Activated CD4-positive, alpha-beta T cell treated with anti-CD3 and anti-CD28 coated beads, Interleukin-2, amount 10 ng/mL, durations not matched to agents 24 days and 14 days (primary cell): ENCODE measurements at regions not wholly inside any gene's neighbourhood (a gene's known extent, or its start where the extent isn't known, plus 50 kb on each side); places are given as distances from the start of the nearest gene placed in this dataset.

Experiments used
- DNase-seq: peaks from one replicate; pipeline ENCODE4 v3.0.0; 2022
- H3K27ac Mint-ChIP-seq: one replicate; pipeline ENCODE4 v1.8.0; 2022; ENCODE audit warnings: mild to moderate bottlenecking, mixed read lengths
- H3K27me3 Mint-ChIP-seq: one replicate; pipeline ENCODE4 v1.8.0; 2022; ENCODE audit warnings: mixed read lengths
- H3K36me3 Mint-ChIP-seq: one replicate; pipeline ENCODE4 v1.8.0; 2022; ENCODE audit warnings: low read depth, mild to moderate bottlenecking, mixed read lengths
- H3K4me1 Mint-ChIP-seq: one replicate; pipeline ENCODE4 v1.8.0; 2021; ENCODE audit warnings: mixed read lengths
- H3K4me3 Mint-ChIP-seq: one replicate; pipeline ENCODE4 v1.8.0; 2022; ENCODE audit warnings: mild to moderate bottlenecking, moderate library complexity, mixed read lengths
- H3K9me3 Mint-ChIP-seq: one replicate; pipeline ENCODE4 v1.8.0; 2021; ENCODE audit warnings: mixed read lengths
- intact Hi-C: fragments of 100-400 bp; cut with micrococcal nuclease; formaldehyde crosslinking; loops from one replicate; pipeline ENCODE4 v1.15.1; 2023

- no peak for DNase-seq
- peaks cover 1% of the 10 kb centered on the region for H3K4me1 Mint-ChIP-seq
- no peak overlapping the region for H3K4me3 Mint-ChIP-seq
- no peaks in the 10 kb centered on the region for H3K36me3 Mint-ChIP-seq
- H3K27ac Mint-ChIP-seq: no peak overlapping the region
- H3K9me3 Mint-ChIP-seq: no peaks in the 10 kb centered on the region
- H3K27me3 Mint-ChIP-seq: no peaks in the 10 kb centered on the region
- intact Hi-C loops: no loop called here
These were observed 100.4 kb upstream of the RET start for GRCh38 chr10:42976351-42977031.

GRCh38 chr10:42977032-42977416, 99.8 kb upstream of the RET start:
- no peaks in the 10 kb centered on the region for H3K36me3 Mint-ChIP-seq
- no peak overlapping the region for H3K27ac Mint-ChIP-seq
- H3K4me1 Mint-ChIP-seq: peaks cover 1% of the 10 kb centered on the region
- no peaks in the 10 kb centered on the region for H3K27me3 Mint-ChIP-seq
- intact Hi-C loops: no loop called here
- DNase-seq: no peak
- H3K9me3 Mint-ChIP-seq: no peaks in the 10 kb centered on the region
- no peak overlapping the region for H3K4me3 Mint-ChIP-seq

- Mint-ChIP-seq H3K36me3 (no peaks in the 10 kb centered on the region), H3K4me3 (no peak overlapping the region), H3K4me1 (peaks cover 1% of the 10 kb centered on the region), H3K27ac (no peak overlapping the region), H3K9me3 (no peaks in the 10 kb centered on the region), H3K27me3 (no peaks in the 10 kb centered on the region)
- intact Hi-C loops: no loop called here
- DNase-seq: no peak
These were observed 97.7 kb upstream of the RET start for GRCh38 chr10:42979181-42979580.

- peaks cover 1% of the 10 kb centered on the region for H3K4me1 Mint-ChIP-seq
- H3K4me3 Mint-ChIP-seq: no peak overlapping the region
- H3K27me3 Mint-ChIP-seq: no peaks in the 10 kb centered on the region
- no peaks in the 10 kb centered on the region for H3K9me3 Mint-ChIP-seq
- intact Hi-C loops: no loop called here
- no peak overlapping the region for H3K27ac Mint-ChIP-seq
- no peak for DNase-seq
- H3K36me3 Mint-ChIP-seq: no peaks in the 10 kb centered on the region
These were observed 97.0 kb upstream of the RET start for GRCh38 chr10:42979721-42980467.

GRCh38 chr10:42980553-42981357, 96.1 kb upstream of the RET start:
- Mint-ChIP-seq H3K27ac (no peak overlapping the region), H3K9me3 (no peaks in the 10 kb centered on the region), H3K4me1 (peaks cover 1% of the 10 kb centered on the region), H3K27me3 (no peaks in the 10 kb centered on the region), H3K4me3 (no peak overlapping the region), H3K36me3 (no peaks in the 10 kb centered on the region)
- DNase-seq: no peak
- intact Hi-C loops: no loop called here

GRCh38 chr10:42981358-42982236, 95.3 kb upstream of the RET start:
- Mint-ChIP-seq H3K4me3 (no peak overlapping the region), H3K9me3 (no peaks in the 10 kb centered on the region), H3K4me1 (peaks cover 1% of the 10 kb centered on the region), H3K27ac (no peak overlapping the region), H3K27me3 (no peaks in the 10 kb centered on the region), H3K36me3 (no peaks in the 10 kb centered on the region)
- DNase-seq: no peak
- intact Hi-C loops: no loop called here

GRCh38 chr10:42982891-42983506, 93.9 kb upstream of the RET start:
- H3K4me3 Mint-ChIP-seq: no peak overlapping the region

GRCh38 chr10:42983591-42983990, 93.3 kb upstream of the RET start:
- H3K27me3 Mint-ChIP-seq: no peaks in the 10 kb centered on the region
- DNase-seq: no peak
- no peak overlapping the region for H3K27ac Mint-ChIP-seq
- H3K4me1 Mint-ChIP-seq: peaks cover 1% of the 10 kb centered on the region
- no peaks in the 10 kb centered on the region for H3K36me3 Mint-ChIP-seq
- H3K4me3 Mint-ChIP-seq: no peak overlapping the region
- no peaks in the 10 kb centered on the region for H3K9me3 Mint-ChIP-seq
- intact Hi-C loops: no loop called here

More at GRCh38 chr10:42982891-42983506, 93.9 kb upstream of the RET start:
- intact Hi-C loops: no loop called here
- H3K9me3 Mint-ChIP-seq: no peaks in the 10 kb centered on the region
- H3K4me1 Mint-ChIP-seq: peaks cover 1% of the 10 kb centered on the region
- H3K27ac Mint-ChIP-seq: no peak overlapping the region
- no peaks in the 10 kb centered on the region for H3K27me3 Mint-ChIP-seq
- no peak for DNase-seq
- no peaks in the 10 kb centered on the region for H3K36me3 Mint-ChIP-seq

- Mint-ChIP-seq H3K4me1 (peaks cover 1% of the 10 kb centered on the region), H3K9me3 (no peaks in the 10 kb centered on the region)
- no peak for DNase-seq
These were observed 92.7 kb upstream of the RET start for GRCh38 chr10:42984035-42984610.

GRCh38 chr10:42984761-42985325, 92.0 kb upstream of the RET start:
- H3K36me3 Mint-ChIP-seq: no peaks in the 10 kb centered on the region
- no peaks in the 10 kb centered on the region for H3K27me3 Mint-ChIP-seq
- H3K4me1 Mint-ChIP-seq: no peaks in the 10 kb centered on the region
- no peak for DNase-seq
- H3K27ac Mint-ChIP-seq: no peak overlapping the region
- intact Hi-C loops: no loop called here
- no peak overlapping the region for H3K4me3 Mint-ChIP-seq
- H3K9me3 Mint-ChIP-seq: no peaks in the 10 kb centered on the region

More at GRCh38 chr10:42984035-42984610, 92.7 kb upstream of the RET start:
- no peaks in the 10 kb centered on the region for H3K27me3 Mint-ChIP-seq
- no peak overlapping the region for H3K4me3 Mint-ChIP-seq
- no peaks in the 10 kb centered on the region for H3K36me3 Mint-ChIP-seq
- no peak overlapping the region for H3K27ac Mint-ChIP-seq
- intact Hi-C loops: no loop called here

GRCh38 chr10:42985436-42986316, 91.2 kb upstream of the RET start:
- Mint-ChIP-seq H3K27ac (no peak overlapping the region), H3K27me3 (no peaks in the 10 kb centered on the region), H3K36me3 (no peaks in the 10 kb centered on the region), H3K9me3 (no peaks in the 10 kb centered on the region), H3K4me1 (no peaks in the 10 kb centered on the region), H3K4me3 (no peak overlapping the region)
- intact Hi-C loops: no loop called here
- DNase-seq: no peak

- Mint-ChIP-seq H3K27ac (no peak overlapping the region), H3K27me3 (no peaks in the 10 kb centered on the region), H3K4me3 (no peak overlapping the region), H3K9me3 (no peaks in the 10 kb centered on the region), H3K36me3 (no peaks in the 10 kb centered on the region), H3K4me1 (no peaks in the 10 kb centered on the region)
- no peak for DNase-seq
- intact Hi-C loops: no loop called here
These were observed 90.2 kb upstream of the RET start for GRCh38 chr10:42986633-42987032.
